Astrocyte of the spinal cord (primary cell): ENCODE measurements at regions not wholly inside any gene's neighbourhood (a gene's known extent, or its start where the extent isn't known, plus 50 kb on each side); places are given as distances from the start of the nearest gene placed in this dataset.
"Not testable (repeated sequence)": the region's sequence is repeated elsewhere in the genome, so short reads cannot be mapped to it uniquely, and the experiment has no call there.

ENCODE experiments used
- DNase-seq: peaks from one replicate; pipeline ENCODE4 v3.0.0; 2011; ENCODE audit warnings: low read depth, low spot score
- H3K4me3 ChIP-seq: 2 replicates; pipeline ENCODE4 v1.5.1; 2011; ENCODE audit warnings: low read depth, mild to moderate bottlenecking, low read length, moderate library complexity
- CTCF ChIP-seq: IDR thresholded peaks from 2 replicates; pipeline ENCODE4 v1.5.1; 2012; ENCODE audit warnings: low read depth, mild to moderate bottlenecking, low read length, inconsistent platforms
- in situ Hi-C: cut with HindIII; loops from 2 replicates; pipeline ENCODE4 v1.10.0; 2017; ENCODE audit warnings: low sequenced_read_pairs

GRCh38 chr10:123221418-123221817, 67.2 kb downstream of the BUB3 start:
- in situ Hi-C loops, result no loop called here
- TF ChIP-seq CTCF, result no peak
- no peak overlapping the region for H3K4me3 ChIP-seq
- DNase-seq, result no peak

- no peak for DNase-seq
- TF ChIP-seq CTCF, result no peak
These were observed 68.6 kb downstream of the BUB3 start for GRCh38 chr10:123222832-123223231.

GRCh38 chr10:123227706-123228105, 73.5 kb downstream of the BUB3 start:
- TF ChIP-seq CTCF, result no peak
- H3K4me3 ChIP-seq, result no peak overlapping the region
- DNase-seq, result no peak
- in situ Hi-C loops, result no loop called here

More at GRCh38 chr10:123222832-123223231, 68.6 kb downstream of the BUB3 start:
- no peak overlapping the region for H3K4me3 ChIP-seq
- in situ Hi-C loops, result no loop called here

- no peak for TF ChIP-seq CTCF
- DNase-seq, result no peak
- H3K4me3 ChIP-seq, result no peak overlapping the region
- in situ Hi-C loops, result no loop called here
These were observed 75.9 kb downstream of the BUB3 start for GRCh38 chr10:123229927-123230630.

- DNase-seq, H3K4me3 ChIP-seq, in situ Hi-C loops: not testable (repeated sequence)
These were observed 78.7 kb downstream of the BUB3 start for GRCh38 chr10:123232879-123233278.

GRCh38 chr10:123235014-123235413, 80.8 kb downstream of the BUB3 start:
- in situ Hi-C loops, H3K4me3 ChIP-seq, DNase-seq: not testable (repeated sequence)

- no peak for TF ChIP-seq CTCF
- in situ Hi-C loops, result no loop called here
- H3K4me3 ChIP-seq, result no peak overlapping the region
- no peak for DNase-seq
These were observed 81.9 kb downstream of the BUB3 start for GRCh38 chr10:123236126-123236525.

GRCh38 chr10:123240250-123240649, 86.0 kb downstream of the BUB3 start:
- in situ Hi-C loops, result no loop called here
- no peak for TF ChIP-seq CTCF
- no peak for DNase-seq
- H3K4me3 ChIP-seq, result no peak overlapping the region
